B cell (primary cell): ENCODE measurements at regions not wholly inside any gene's neighbourhood (a gene's known extent, or its start where the extent isn't known, plus 50 kb on each side); places are given as distances from the start of the nearest gene placed in this dataset.

Experiments used
- CTCF ChIP-seq: fragments of 200-600 bp; IDR thresholded peaks from one replicate; pipeline ENCODE4 v1.8.0; 2022; ENCODE audit warnings: antibody characterized with exemption, mild to moderate bottlenecking
- EZH2 ChIP-seq: IDR thresholded peaks from 2 replicates; pipeline ENCODE4 v1.6.1; 2012; ENCODE audit warnings: borderline replicate concordance, low read depth, mild to moderate bottlenecking, moderate library complexity, low read length; ENCODE audit not compliant: insufficient read depth, poor library complexity, severe bottlenecking

- TF ChIP-seq CTCF, result no peak
- TF ChIP-seq EZH2, result no peak
These were observed 102.1 kb upstream of the RANBP3L start for GRCh38 chr5:36403632-36404311.
